ENCODE measurements at regions not wholly inside any gene's neighbourhood (a gene's known extent, or its start where the extent isn't known, plus 50 kb on each side); places are given as distances from the start of the nearest gene placed in this dataset.
"Not testable (repeated sequence)": the region's sequence is repeated elsewhere in the genome, so short reads cannot be mapped to it uniquely, and the experiment has no call there.

DNA sequence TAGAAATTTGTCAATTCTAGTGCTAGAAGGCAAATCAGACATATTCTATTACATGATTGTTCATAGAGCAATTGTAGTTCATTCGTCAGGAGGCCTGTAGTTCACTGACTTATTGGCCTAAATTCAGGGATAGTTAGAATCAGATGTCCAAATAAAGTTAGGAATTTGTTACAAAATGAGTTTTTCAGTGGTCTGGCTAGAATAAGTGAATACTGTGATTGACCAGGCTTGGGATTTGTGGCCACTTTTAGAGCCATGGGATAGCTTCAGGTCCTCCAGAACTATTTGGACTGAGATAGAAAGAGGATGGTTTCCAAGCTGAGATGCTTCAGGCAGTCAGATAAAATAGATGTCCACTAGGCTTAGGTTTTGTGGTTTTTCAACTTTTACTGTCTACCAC, 199.1 kb upstream of the MPDZ start:
- no peak for DNase-seq

DNA sequence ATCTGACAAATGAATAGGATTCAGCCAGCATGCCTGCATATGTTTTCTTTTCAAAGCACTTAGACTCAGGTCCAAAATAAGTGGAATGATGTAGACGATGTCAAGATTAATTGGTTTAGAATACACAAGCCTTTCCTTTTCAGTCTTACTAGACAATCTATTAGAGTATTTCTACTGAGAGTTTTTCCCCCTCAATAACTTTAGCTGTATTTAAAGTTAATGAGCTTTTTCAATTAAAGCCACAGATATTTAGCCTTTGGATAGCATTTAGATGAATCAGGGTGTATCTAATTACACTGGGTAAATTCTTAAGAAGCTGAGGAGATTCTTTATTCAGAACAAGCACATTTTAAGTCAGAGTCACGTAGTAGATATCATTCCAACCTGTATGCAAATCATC, 198.7 kb upstream of the MPDZ start:
- peak; percentile 19 for DNase-seq

DNA sequence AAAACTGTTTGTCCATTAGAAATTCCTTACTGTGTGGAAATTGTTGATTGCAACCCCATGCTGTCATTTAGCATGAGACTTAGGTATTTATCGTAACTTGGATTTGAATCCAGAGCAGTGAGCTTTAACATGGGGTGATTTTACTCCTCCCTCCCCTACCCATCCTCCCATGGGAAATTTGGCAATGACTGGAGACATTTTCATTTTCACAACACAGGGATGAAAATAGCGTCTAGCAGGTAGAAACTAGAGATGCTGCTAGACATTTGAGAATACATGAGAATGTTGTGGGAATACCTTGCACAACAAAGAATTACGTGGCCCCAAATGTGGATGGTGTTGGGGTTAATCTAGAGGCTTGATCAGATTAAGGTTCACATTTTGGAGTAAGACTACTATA, 191.3 kb upstream of the MPDZ start:
- no peak for DNase-seq

DNA sequence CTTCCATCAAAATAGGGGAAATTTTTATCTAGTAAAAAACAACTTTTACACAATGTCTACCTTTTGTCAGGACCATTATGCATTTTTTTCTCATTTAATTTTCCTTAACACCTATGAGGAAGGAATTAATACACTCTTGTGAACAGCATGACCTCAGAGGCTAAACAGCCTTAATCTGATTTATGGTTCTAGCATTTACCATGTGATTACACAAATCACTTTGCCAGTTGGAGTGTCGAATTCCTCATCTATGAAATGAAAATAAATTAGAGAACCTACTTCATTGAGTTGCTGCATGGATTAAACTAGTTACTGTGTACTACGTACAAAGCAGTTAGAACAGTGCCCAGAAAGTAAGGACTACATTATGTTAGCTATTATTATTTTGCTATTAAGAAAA, 187.7 kb upstream of the MPDZ start:
- DNase-seq = no peak

DNA sequence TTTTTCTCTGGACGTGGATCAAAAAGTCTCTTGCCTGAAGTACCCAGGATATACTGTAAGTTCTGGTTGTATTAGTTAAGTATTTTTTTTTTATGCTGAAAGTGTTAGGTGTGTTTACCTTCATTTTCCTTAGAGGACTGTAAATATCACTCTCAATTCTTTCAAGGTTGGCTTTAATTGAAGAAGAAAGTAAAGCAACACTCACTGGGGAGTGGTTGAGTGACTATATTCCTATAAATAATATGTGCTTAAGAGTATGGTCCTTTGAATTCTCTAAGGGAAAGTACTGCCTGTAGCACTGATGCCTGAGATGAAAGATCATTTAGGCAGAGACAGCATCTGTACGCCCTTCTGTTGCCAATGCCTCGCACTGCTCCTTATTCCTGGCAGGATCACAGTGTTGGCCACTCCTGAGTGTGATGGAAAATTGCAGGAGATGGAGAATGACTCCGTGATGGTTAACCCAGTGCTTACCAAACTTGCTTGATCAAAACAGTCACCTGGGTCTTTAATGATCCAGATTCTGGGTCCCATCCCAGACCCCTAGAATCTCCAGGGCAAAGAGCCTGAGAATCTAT, 182.0 kb upstream of the MPDZ start:
- DNase-seq = no peak

DNA sequence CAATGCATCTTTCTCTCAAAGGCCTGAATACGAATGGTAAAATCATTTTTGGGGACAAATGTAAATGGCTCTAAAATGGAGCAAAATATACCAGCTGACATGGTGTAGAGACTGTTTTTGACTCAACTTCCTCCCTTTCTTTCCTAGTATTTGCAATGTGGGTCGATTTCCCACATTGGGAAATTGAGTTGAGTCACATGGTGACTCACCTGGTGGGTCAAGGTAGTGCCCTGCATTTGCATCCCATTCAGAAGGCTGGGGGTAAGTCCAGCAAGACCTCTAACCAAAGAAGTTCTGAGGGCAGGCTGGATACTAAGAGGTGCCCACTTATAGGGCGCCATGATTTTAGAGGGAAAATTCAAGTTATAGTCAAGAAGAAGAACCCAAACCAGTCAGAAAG, 179.6 kb upstream of the MPDZ start:
- no peak for DNase-seq

DNA sequence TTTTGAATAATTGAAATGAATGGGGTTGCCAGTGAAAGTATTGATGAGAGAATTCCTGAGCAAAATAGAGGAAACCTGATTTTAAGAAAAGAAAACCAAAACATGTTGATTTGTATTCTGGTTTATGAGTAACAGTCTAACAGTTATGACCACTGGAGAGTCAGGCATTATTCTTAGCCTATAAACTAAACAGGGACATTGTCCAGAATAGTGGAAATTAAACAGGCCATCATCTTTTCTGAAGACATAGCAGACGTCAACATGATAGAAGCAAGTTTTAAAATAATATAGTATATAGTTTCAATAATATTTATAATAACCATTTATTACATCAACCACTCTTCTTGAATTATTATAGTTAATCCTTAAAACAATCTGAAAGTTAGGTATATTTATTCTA, 178.3 kb upstream of the MPDZ start:
- no peak for DNase-seq

DNA sequence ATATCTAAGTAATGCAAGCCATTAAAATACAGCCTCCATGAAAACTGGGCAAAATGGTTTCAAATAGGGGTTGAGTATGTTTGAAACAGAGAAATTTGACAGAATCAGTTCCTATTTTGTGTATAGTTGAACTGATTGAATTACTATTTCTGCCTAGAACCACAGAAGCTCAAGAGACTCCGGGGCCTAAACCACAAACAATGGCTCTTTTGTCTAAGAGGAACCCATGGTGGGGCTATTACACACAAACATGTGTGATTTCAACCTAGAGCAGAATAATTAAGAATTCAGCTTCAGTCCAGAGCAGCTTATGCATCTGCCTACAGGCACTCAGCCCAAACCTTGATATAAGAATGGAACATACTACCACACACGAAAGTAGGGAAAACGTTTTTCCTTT, 171.2 kb upstream of the MPDZ start:
- no peak for DNase-seq

DNA sequence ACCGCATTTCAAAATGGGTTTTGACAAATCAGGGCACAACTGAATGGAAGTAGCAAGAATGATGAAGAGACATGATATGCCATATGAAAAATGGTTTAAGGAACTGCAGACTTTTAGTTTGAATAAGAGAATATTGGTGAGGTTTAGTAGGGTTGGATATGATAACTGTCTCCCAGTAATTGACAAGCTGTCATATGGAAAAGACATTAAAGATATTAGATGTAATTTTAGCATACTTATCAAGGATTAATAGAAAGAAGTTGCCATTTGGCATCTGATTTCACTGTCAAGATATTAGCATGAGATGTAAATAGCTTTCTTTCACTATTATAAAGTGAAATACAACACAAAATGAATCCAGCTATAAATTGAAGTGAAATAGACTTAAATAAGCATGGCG, 169.0 kb upstream of the MPDZ start:
- DNase-seq = no peak

DNA sequence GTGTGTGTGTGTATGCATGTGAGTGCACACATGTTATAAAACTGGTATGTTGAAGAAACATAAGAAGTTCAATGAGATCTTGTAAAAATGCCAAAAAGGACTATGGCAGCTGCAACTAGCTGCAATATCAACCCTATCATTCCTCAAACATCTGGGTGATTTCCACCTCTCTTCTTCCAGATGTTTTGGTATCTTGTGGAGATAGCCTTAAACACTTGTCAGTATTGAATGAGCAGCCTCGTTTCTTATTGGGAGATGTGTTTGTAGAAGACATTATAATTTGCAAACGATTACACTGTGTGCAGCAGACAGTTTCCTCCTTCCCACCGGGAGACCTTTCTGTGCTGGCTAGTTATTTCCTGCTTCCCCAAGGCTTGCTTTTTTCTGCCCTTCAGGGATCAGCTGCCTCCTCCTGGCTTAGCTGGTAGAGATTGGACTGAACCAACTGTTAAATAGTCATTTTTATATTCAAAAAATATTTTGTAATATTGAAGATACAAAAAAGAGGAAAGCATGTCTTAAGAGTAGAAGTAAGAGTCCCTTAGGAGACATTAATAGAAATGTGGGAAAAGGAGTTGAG, 168.4 kb upstream of the MPDZ start:
- DNase-seq = no peak

DNA sequence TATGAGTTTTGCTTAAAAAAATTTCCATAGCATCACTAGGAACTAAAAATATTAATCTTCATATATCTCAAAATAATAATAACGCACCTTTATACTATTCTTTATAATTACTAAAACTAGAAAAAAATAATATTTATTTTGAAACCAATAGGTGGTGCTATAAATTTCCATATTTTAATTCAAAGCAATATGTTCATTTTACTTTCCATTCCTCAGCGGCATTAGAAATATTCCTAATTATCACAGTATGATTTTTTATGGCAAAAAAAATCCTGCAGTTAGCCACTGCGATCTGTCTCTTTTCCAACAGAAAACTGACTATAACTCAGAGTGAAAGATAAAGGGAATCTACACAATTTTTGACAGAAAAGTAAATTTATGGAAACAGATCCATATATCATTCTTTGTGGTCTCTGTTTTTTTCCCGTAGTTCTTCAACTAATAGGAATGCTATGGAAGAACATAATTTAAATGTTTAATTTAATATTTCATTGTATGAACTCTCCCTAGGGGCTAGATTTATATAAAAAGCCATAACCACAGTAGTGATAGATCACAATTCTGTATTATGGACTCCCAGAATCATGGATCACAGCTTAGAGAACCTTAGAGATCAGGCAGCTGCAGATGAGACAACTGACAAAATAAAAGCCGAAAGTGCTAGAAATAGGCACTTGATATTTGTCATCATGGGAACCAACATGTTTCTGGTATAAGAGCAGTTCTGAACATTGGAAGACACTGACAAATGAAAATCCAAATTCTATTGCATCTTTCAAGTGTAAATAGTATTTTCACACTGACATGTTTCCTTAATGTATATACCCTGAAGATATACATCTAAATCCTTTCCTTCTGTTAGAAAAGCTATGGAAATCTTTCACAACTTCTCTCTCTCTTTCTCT, 167.7 kb upstream of the MPDZ start:
- no peak for DNase-seq

DNA sequence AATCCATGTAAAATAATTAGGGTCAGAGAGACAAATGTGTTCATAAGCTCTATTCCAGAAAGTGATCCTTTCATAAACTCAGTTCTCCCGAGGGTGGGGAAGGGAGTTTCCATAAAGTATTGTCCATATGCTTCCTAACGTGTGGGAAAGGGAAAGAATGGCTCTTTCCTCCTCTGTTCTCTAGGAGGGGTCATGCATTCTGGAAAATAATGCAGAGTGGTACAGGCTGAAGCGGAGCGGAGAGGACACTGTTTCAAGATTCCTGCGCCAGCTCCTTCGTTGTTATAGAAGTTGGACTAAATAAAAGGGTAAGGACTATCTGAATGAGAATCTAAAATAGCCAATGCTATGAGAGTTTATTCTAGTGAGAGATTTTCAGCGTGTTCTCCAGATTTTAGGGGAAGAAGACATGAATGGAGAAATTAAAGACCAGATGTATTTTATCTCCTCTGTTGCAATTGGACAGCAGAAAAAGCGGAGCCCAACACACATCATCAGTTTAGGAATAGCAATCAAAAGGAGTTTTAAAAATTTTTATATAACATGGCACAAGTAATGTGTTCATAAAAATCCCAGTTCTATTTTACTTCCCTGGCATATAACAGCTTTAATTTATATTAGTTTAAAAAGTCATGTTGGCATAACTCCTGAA, 166.9 kb upstream of the MPDZ start:
- DNase-seq = no peak

DNA sequence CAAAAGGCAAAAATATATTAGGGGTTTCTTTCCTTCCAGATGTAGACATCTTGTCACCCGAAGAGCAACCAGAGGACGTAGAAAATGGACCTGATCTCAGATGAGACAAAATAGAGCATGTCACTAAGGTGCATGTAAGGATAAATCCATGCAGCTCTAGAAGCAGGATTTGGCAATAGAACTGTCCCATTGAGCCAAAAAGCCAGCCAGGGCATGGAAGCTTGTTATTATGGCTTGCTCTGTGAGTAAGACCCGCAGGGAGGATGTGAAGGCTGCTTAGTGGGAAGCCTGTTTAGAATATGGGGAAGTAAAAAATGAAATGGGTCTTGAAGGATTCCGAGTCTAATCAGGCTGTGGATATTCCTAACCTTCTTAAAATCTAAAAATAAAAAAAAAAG, 165.6 kb upstream of the MPDZ start:
- no peak for DNase-seq

DNA sequence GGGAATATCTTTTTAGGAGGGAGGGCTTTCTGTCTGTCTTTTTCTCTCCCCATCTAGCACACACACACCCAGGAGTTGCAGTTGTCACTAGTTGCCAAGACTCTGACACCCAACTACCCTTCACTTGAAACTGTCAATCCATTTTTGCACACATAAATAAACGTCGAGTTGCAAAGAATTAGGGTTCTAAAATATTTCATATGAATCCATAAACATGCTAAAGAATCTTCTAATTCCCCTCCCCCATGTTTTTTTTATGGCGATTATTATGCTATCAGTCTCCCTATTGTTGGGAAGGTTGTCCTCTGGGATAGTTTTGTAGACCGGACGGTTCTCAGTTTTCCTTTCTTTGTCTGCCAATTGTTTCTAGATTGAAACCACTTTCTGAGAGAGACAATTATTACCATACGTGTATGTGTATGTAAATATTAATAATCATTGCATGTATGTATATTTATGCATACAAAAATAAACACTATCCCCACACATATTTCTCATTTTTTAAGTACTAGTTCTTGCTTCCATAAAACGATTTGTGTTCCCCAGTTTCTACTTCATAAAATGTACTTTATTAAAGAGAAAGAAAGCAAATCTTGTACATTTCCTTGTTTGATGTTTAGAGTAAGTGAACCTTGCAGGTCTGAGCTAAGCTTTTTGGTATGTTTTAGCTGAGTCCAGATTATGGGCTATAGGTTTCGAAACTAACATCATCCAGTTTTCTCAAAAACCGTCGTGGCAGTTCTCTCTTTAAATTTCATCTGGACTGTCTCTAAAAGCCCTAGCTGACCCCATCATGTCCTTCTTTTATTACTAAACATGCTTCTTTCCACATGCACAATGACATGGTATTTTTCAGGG, 165.0 kb upstream of the MPDZ start:
- no peak for DNase-seq

DNA sequence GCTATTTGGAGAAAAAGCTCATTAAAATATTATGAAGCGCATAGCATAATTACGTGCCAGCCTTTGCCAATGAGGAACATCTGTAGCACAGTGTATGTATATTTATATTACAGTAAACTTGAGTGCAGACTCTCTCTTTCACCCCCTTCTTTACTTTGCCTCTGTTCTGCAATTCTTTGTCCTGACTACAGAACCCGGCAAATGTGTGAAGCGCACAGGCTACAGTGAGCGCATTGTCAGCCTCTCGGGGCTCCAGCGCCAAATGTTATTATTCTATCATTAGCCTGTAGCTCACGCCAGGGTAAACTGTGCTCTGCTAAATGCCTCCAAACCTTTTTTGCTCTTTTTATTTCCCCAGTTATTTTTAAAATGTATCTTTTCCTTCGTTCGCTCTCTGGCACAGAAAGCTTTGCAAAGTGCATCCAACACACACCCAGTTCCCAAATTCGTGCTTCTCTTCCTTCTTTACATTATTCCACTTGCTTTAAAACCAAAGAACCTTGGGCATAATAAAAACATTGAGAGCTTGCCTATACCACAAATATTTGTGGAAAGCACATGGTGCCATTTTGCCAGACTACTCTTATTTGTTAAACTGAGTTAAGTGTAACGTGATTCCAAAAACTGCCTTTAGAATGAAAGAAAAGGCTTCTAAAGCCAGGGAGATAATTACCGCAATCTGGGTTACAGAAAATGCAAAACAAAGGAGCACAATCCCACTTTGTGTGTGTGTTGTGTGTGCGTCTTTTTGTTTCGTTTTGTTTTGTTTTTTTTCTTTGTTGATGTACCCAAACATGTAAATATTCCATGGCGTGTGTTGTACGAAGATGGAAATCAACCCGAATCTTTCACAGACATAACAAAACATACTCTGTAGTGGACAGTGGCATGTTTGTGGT, 164.1 kb upstream of the MPDZ start:
- DNase-seq = no peak

DNA sequence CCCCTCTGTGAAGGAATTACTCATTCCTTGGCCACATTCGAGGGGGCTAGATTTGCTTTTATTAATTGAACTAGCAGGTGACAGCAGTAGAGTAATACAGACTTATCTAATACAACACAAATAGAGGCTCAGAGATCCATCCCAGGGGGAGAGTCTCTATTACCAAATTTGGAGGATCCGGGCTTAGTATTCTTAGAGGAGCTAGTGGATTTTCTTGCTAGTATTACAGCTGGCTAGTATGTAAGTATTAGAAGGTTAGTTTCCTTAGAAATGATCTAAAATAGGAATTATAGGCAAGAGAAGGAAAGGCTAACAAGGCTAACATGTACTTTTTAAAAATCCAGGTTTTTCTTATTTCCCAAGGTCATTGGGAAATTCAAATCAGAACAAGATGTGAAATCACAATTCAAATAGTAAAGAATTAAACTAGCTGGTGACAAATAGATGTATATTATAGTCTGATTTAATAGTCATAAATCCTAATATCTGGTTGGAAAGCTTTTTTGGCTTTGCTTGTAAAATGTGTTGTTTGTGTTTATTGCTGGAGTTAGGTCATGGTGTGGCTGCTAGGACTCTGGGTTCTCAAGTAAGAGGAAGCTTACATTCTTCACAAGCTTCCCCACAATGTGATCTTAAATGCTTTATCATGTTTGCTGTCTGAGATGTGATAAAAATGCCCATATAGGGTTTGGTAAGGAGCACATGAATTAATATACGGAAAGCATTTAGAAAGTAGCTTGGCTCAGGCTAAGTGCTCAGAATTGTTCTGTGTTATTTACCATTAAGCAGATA, 160.4 kb upstream of the MPDZ start:
- DNase-seq = no peak

DNA sequence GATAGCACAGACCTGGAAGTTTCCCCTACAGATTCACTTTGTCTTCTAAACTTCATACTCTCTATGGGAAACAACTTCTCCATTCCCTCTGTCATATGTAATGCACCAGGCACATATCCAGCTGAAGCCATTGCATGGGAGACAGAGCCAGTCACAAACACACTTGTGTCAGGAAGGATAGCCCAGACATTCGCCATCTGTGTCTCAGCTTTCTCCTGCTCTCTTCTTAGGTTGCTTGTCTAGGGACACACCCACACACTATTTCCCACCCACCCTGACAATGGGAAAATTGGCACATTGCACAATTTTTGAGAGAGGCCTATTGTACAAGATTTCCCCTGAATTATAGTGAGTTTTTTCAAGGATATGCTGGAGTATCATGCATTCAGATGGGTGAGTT, 158.4 kb upstream of the MPDZ start:
- no peak for DNase-seq

DNA sequence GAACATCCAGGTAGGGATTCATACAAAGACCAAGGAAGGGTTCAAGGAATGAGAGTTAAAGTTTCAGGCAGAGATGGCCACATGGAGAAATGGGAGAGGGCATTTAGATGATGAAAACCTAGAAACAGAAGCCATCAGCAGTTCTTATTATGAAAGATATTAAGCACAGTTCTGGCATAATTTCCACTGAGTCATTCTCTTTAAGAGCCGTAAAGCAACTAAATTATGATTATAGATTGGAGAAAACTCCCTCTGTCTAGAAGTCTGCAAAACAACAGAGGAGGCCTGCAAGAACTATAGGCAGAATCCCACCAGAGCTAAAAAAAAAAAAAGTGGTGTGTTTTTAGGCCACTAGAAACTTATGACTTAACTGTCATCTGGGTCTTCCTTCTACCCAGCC, 157.1 kb upstream of the MPDZ start:
- no peak for DNase-seq

DNA sequence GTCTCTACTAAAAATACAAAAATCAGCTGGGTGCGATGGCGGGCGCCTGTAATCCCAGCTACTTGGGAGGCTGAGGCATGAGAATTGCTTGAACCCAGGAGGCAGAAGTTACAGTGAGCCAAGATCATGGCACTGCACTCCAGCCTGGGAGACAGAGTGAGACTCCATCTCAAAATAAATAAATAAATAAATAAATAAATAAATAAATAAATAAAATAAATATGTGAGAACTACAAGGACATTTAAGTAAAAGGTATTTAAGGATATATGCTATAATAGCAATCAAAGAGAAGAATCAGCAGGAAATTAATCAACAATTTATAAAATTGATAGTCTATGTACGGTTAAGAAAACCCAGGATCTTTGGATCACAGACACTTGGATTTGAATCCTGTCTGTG, 154.0 kb upstream of the MPDZ start:
- not testable (repeated sequence) for DNase-seq

DNA sequence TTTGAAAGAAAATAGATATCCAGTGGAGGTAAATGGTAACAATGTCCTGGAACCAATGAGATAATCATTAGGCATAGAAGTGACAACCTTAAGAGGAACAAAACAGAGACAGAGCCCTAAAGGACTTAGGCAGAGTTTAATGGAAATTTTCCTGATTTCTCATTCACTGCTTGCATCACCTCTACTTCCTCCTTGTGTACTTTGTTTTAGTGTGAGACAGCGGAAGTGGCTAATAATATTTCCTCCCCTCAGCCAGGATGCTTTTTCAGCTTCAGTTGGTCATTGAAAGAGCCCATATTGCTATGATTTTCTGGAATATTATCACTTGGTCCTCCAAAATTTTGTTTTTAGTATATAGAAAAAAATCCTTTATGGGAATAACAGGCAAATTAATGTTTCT, 153.4 kb upstream of the MPDZ start:
- DNase-seq = no peak

DNA sequence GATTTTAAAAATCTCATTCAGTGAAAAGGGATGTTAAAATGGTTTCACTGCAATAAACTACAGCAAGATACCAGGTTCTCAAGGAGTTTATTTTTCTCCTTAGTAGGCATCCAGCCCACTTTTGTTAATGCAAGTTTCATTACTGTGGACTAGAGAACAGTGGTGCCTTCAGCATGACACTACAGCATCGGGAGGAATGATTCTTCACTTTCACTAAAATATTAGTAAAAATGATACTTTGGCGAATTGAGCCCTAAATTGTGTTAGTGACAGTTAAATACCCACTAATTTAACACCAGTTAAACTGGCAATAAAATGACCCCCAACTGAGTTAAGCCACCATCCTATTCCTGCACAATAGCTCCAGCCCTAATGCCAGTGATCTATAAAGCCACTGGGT, 152.2 kb upstream of the MPDZ start:
- DNase-seq = no peak

All from fibroblast of skin of scalp (primary cell).